GM12874 (cell line): ENCODE measurements at regions not wholly inside any gene's neighbourhood (a gene's known extent, or its start where the extent isn't known, plus 50 kb on each side); places are given as distances from the start of the nearest gene placed in this dataset.

ENCODE experiments used
- TF ChIP-seq, protein P1 (sequence below): IDR thresholded peaks from 2 replicates; pipeline ENCODE4 v1.5.1; 2011; ENCODE audit warnings: low read depth, mild to moderate bottlenecking, control low read depth, low read length, moderate library complexity; ENCODE audit not compliant: insufficient read depth

DNA sequence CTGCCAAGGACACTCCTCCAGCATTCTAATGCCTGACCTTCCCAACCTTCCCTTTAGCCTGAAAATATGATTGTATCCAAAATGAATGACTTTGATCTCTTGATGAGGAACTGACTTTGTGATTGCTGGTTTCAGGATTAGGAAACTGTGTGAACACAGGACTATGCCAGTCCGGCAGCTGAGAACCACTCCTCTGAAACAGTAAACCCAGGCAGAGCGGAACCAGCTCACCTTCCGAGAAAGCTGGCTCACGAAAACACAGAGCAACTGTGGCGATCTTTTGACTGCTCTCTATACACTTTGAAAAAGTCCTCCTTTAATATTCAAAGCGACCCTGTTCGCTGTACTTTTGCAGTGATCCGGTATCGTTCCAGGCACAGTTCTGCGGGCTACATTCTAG is 258.8 kb upstream of the IRS2 start:
- TF ChIP-seq, protein P1, sequence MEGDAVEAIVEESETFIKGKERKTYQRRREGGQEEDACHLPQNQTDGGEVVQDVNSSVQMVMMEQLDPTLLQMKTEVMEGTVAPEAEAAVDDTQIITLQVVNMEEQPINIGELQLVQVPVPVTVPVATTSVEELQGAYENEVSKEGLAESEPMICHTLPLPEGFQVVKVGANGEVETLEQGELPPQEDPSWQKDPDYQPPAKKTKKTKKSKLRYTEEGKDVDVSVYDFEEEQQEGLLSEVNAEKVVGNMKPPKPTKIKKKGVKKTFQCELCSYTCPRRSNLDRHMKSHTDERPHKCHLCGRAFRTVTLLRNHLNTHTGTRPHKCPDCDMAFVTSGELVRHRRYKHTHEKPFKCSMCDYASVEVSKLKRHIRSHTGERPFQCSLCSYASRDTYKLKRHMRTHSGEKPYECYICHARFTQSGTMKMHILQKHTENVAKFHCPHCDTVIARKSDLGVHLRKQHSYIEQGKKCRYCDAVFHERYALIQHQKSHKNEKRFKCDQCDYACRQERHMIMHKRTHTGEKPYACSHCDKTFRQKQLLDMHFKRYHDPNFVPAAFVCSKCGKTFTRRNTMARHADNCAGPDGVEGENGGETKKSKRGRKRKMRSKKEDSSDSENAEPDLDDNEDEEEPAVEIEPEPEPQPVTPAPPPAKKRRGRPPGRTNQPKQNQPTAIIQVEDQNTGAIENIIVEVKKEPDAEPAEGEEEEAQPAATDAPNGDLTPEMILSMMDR, result no peak

- TF ChIP-seq, protein P1, result no peak
Observed at GRCh38 chr13:110044551-110045111, 258.2 kb upstream of the IRS2 start.

GRCh38 chr13:110042253-110042950 is 256.0 kb upstream of the IRS2 start:
- TF ChIP-seq, protein P1, result no peak

DNA sequence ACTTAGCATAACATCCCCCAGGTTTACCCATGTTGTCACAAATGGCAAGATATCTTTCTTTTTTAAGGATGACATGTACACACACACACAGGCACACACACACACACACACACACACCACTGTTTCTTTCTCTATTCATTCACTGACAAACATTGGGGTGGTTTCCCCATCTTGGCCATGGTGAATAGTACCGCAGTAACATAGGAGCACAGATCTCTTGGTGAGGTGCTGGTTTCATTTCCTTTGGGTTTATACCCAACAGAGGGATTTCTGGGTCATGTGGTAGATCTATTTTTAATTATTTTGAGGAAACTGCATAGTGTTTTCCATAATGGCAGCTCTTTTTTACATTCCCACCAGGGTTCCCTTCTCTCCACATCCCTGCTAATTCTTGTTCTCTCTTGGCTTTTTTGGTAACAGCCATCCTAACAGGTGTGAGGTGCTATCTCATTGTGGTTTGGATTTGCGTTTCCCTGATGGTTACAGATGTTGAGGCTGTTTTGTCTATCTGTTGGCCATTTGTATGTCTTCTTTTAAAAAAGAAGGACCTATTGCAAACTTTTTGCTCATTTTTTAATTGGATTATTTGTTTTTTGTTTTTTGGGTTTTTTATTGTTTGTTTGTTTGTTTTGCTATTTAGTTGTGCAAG is 251.7 kb upstream of the IRS2 start:
- TF ChIP-seq, protein P1, result no peak

GRCh38 chr13:110036060-110036459 is 249.7 kb upstream of the IRS2 start:
- TF ChIP-seq, protein P1, result no peak

DNA sequence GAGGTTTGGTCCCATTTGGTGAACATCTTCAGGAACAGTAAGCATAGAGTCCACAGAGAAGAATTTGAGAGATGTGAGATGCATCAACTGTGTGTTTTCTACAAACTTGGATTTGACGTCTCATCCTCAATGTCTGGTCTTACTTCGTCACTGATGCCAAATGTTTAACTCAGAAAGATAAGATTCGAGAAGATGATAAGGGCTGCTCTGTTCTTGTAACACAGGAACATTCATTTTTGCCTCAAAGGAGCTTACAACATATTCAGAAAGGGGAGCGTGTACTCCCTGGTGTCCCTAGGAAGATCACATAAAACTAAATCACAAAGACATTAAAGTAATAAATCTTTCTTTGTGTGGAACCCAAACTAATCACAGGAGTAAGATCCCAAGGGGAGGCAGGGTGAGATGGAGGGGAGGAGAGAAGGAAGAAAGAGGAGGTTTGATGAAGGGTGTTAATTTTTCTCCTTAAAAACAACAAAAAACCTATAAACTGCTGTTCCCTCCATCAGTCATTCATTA is 247.7 kb upstream of the IRS2 start:
- TF ChIP-seq, protein P1, result no peak

DNA sequence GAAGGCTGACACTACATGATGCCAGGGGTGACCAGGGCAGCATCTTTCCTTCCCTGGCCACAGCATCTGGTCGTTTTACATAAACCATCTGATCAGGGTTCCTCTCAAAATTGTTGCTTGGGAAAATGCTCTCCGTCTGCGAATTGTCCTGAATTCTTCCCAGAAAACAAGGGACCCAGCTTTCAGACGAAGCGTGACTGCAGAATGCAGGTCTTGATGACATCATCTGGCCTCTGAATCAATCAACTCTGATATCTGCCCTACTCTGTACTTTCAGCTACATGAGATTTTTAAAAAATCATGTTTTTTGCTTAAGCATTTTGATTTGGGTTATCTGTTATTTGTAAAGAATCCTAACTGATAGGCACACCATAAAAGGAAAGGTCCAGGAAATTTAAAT is 246.6 kb upstream of the IRS2 start:
- TF ChIP-seq, protein P1, result no peak
